H9 (cell line): ENCODE measurements at regions not wholly inside any gene's neighbourhood (a gene's known extent, or its start where the extent isn't known, plus 50 kb on each side); places are given as distances from the start of the nearest gene placed in this dataset.

Experiments used
- DNase-seq: peaks from one replicate; pipeline ENCODE4 v3.0.0-alpha.2; 2017
- H2AFZ ChIP-seq: one replicate; pipeline ENCODE4 v1.6.1; 2013; ENCODE audit warnings: mild to moderate bottlenecking, low read length, control low read depth, moderate library complexity
- H2AK5ac ChIP-seq: 2 replicates; pipeline ENCODE4 v1.6.1; 2013; ENCODE audit warnings: low read length, control low read depth, mixed read lengths; ENCODE audit not compliant: insufficient read length
- H2BK120ac ChIP-seq: one replicate; pipeline ENCODE4 v1.6.1; 2013; ENCODE audit warnings: low read depth, mild to moderate bottlenecking, low read length, control low read depth, inconsistent platforms; ENCODE audit not compliant: poor library complexity, severe bottlenecking
- H2BK12ac ChIP-seq: 2 replicates; pipeline ENCODE4 v1.6.1; 2013; ENCODE audit warnings: low read length, control low read depth, mixed read lengths, low read depth; ENCODE audit not compliant: insufficient read length
- H2BK15ac ChIP-seq: 2 replicates; pipeline ENCODE4 v1.6.1; 2013; ENCODE audit warnings: low read depth, low read length, control low read depth
- H2BK20ac ChIP-seq: one replicate; pipeline ENCODE4 v1.6.1; 2013; ENCODE audit warnings: low read depth, mild to moderate bottlenecking, low read length, control low read depth, inconsistent platforms; ENCODE audit not compliant: poor library complexity, severe bottlenecking
- H2BK5ac ChIP-seq: 2 replicates; pipeline ENCODE4 v1.6.1; 2013; ENCODE audit warnings: low read length, control low read depth, mixed read lengths; ENCODE audit not compliant: insufficient read length
- H3K14ac ChIP-seq: 2 replicates; pipeline ENCODE4 v1.6.1; 2013; ENCODE audit warnings: low read length, control low read depth; ENCODE audit not compliant: insufficient read depth
- H3K18ac ChIP-seq: 2 replicates; pipeline ENCODE4 v1.6.1; 2013; ENCODE audit warnings: low read depth, mild to moderate bottlenecking, mixed read lengths, low read length, control low read depth; ENCODE audit not compliant: insufficient read length
- H3K23ac ChIP-seq: 2 replicates; pipeline ENCODE4 v1.6.1; 2013; ENCODE audit warnings: low read length, control low read depth, mixed read lengths, low read depth; ENCODE audit not compliant: insufficient read length
- H3K23me2 ChIP-seq: 2 replicates; pipeline ENCODE4 v1.6.1; 2013; ENCODE audit warnings: low read depth, mild to moderate bottlenecking, mixed read lengths, low read length, control low read depth; ENCODE audit not compliant: insufficient read length, poor library complexity, severe bottlenecking
- H3K27ac ChIP-seq: 2 replicates; pipeline ENCODE4 v1.5.1; 2013; ENCODE audit warnings: low read length, control low read depth, mixed read lengths, low read depth; ENCODE audit not compliant: insufficient read length
- H3K27me3 ChIP-seq: 2 replicates; pipeline ENCODE4 v1.6.1; 2013; ENCODE audit warnings: low read length, control low read depth, inconsistent platforms; ENCODE audit not compliant: insufficient read depth
- H3K4ac ChIP-seq: 2 replicates; pipeline ENCODE4 v1.6.1; 2013; ENCODE audit warnings: low read depth, mild to moderate bottlenecking, control low read depth, inconsistent platforms, low read length, moderate library complexity
- H3K4me1 ChIP-seq: 2 replicates; pipeline ENCODE4 v1.6.1; 2013; ENCODE audit warnings: low read length, control low read depth, inconsistent platforms; ENCODE audit not compliant: insufficient read depth
- H3K4me2 ChIP-seq: 2 replicates; pipeline ENCODE4 v1.6.1; 2013; ENCODE audit warnings: low read length, control low read depth, mixed read lengths; ENCODE audit not compliant: insufficient read length, insufficient read depth
- H3K56ac ChIP-seq: 2 replicates; pipeline ENCODE4 v1.6.1; 2013; ENCODE audit warnings: low read depth, mild to moderate bottlenecking, mixed read lengths, low read length, control low read depth; ENCODE audit not compliant: insufficient read length
- H3K79me1 ChIP-seq: 2 replicates; pipeline ENCODE4 v1.6.1; 2013; ENCODE audit warnings: low read depth, mild to moderate bottlenecking, moderate library complexity, low read length, control low read depth, inconsistent platforms; ENCODE audit not compliant: insufficient read depth, poor library complexity, severe bottlenecking
- H3K79me2 ChIP-seq: 2 replicates; pipeline ENCODE4 v1.6.1; 2013; ENCODE audit warnings: low read length, control low read depth, inconsistent platforms; ENCODE audit not compliant: insufficient read depth
- H3K9ac ChIP-seq: 2 replicates; pipeline ENCODE4 v1.6.1; 2013; ENCODE audit warnings: low read length, control low read depth, mixed read lengths; ENCODE audit not compliant: insufficient read length; ENCODE audit errors: extremely low read depth
- H3K9me3 ChIP-seq: one replicate; pipeline ENCODE4 v1.6.1; 2013; ENCODE audit warnings: low read depth, low read length, inconsistent platforms; ENCODE audit not compliant: control insufficient read depth
- H3T11ph ChIP-seq: one replicate; pipeline ENCODE4 v1.6.1; 2013; ENCODE audit warnings: mild to moderate bottlenecking, low read length, control low read depth, inconsistent platforms
- H4K20me1 ChIP-seq: one replicate; pipeline ENCODE4 v1.6.1; 2013; ENCODE audit not compliant: control insufficient read depth, insufficient read length, insufficient read depth
- H4K5ac ChIP-seq: 2 replicates; pipeline ENCODE4 v1.6.1; 2013; ENCODE audit warnings: low read depth, mild to moderate bottlenecking, mixed read lengths, low read length, control low read depth; ENCODE audit not compliant: insufficient read length
- H4K8ac ChIP-seq: replicated peaks from 2 replicates; pipeline ENCODE4 v1.6.1; 2013; ENCODE audit warnings: low read length, control low read depth, mixed read lengths, low read depth; ENCODE audit not compliant: insufficient read length
- H4K91ac ChIP-seq: 2 replicates; pipeline ENCODE4 v1.6.1; 2013; ENCODE audit warnings: low read depth, mild to moderate bottlenecking, moderate library complexity, mixed read lengths, low read length, control low read depth; ENCODE audit not compliant: insufficient read length
- H3K27ac Mint-ChIP-seq, 3 experiments: 2 replicates in 2 of 3; 3 replicates in 1 of 3; pipeline ENCODE4 v1.8.0; 2020 to 2021; ENCODE audit warnings: mixed read lengths in 3 of 3, mild to moderate bottlenecking in 1 of 3, moderate library complexity in 1 of 3
- H3K27me3 Mint-ChIP-seq: 2 replicates; pipeline ENCODE4 v1.8.0; 2021; ENCODE audit warnings: low read depth, mild to moderate bottlenecking, moderate library complexity, mixed read lengths
- H3K36me3 Mint-ChIP-seq, 3 experiments: 2 replicates in 2 of 3; 3 replicates in 1 of 3; pipeline ENCODE4 v1.8.0; 2020 to 2021; ENCODE audit warnings: low read depth in 3 of 3, mixed read lengths in 3 of 3; ENCODE audit not compliant: insufficient read depth in 1 of 3
- H3K4me1 Mint-ChIP-seq, 2 experiments: 2 replicates each; pipeline ENCODE4 v1.8.0; 2020; ENCODE audit warnings: mixed read lengths in 2 of 2
- H3K4me3 Mint-ChIP-seq, 2 experiments: 2 replicates in 1 of 2; 3 replicates in 1 of 2; pipeline ENCODE4 v1.8.0; 2020 to 2021; ENCODE audit warnings: mild to moderate bottlenecking in 2 of 2, mixed read lengths in 2 of 2, moderate library complexity in 1 of 2
- H3K9me3 Mint-ChIP-seq, 2 experiments: 2 replicates in 1 of 2; 3 replicates in 1 of 2; pipeline ENCODE4 v1.8.0; 2020; ENCODE audit warnings: mild to moderate bottlenecking in 2 of 2, mixed read lengths in 2 of 2, moderate library complexity in 1 of 2
- CTCF ChIP-seq: fragments of 200-600 bp; sonication (generic); conservative IDR thresholded peaks from 3 replicates; pipeline ENCODE4 v1.8.0; 2021; ENCODE audit warnings: antibody characterized with exemption, mild to moderate bottlenecking
- WGBS: extraction: QIAGEN DNeasy Blood & Tissue Kit; methylation state at CpG from one replicate; pipeline ENCODE4 v1.1.7; 2013; ENCODE audit warnings: missing lambda C conversion rate, low lambda C conversion rate, mixed read lengths; ENCODE audit not compliant: insufficient read length; ENCODE audit errors: extremely low coverage; 5-methylcytosine and 5-hydroxymethylcytosine counted together

- H3K79me2 ChIP-seq: no peaks in the 10 kb centered on the region
- no peaks in the 10 kb centered on the region for H3K27me3 ChIP-seq
- H3K4me2 ChIP-seq: no peak overlapping the region
- H4K8ac ChIP-seq: no peak overlapping the region
- H3K23ac ChIP-seq: no peak overlapping the region
- TF ChIP-seq CTCF: no peak
- no peak overlapping the region for H2BK20ac ChIP-seq
- H2BK5ac ChIP-seq: no peak overlapping the region
- H2AK5ac ChIP-seq: no peak overlapping the region
- Mint-ChIP-seq H3K27me3 (no peaks in the 10 kb centered on the region), H3K4me3 (no peak overlapping the region), H3K36me3 (no peaks in the 10 kb centered on the region; a peak in 1 of 7 replicates), H3K9me3 (peaks cover 0 to 5% of the 10 kb centered on the region in 2 experiments; a peak in 2 of 5 replicates), H3K4me1 (no peaks in the 10 kb centered on the region; a peak in 1 of 4 replicates), H3K27ac (no peak overlapping the region)
- H3K56ac ChIP-seq: no peak overlapping the region
- H3K18ac ChIP-seq: no peak overlapping the region
- H3K14ac ChIP-seq: no peak overlapping the region
- no CpG with 5 or more reads among the region's 7 CpGs for WGBS
- no peak overlapping the region for H4K5ac ChIP-seq
- H3K27ac ChIP-seq: no peak overlapping the region
- no peak overlapping the region for H3K9ac ChIP-seq
- no peaks in the 10 kb centered on the region for H3K9me3 ChIP-seq
- no peak overlapping the region for H2BK15ac ChIP-seq
- no peaks in the 10 kb centered on the region for H4K20me1 ChIP-seq
- DNase-seq: no peak
- H3K4me1 ChIP-seq: no peaks in the 10 kb centered on the region
- no peak overlapping the region for H2BK120ac ChIP-seq
- no peak overlapping the region for H3T11ph ChIP-seq
- no peak overlapping the region for H2BK12ac ChIP-seq
- H3K79me1 ChIP-seq: no peaks in the 10 kb centered on the region
- H4K91ac ChIP-seq: no peak overlapping the region
- H3K23me2 ChIP-seq: no peaks in the 10 kb centered on the region
- no peak overlapping the region for H3K4ac ChIP-seq
- no peak overlapping the region for H2AFZ ChIP-seq
These were observed 509.8 kb upstream of the TLE4 start for GRCh38 chr9:79061752-79062616.
